Chondrocyte (in vitro differentiated cells): ENCODE measurements at regions not wholly inside any gene's neighbourhood (a gene's known extent, or its start where the extent isn't known, plus 50 kb on each side); places are given as distances from the start of the nearest gene placed in this dataset.

Experiments used
- DNase-seq: peaks from one replicate; pipeline ENCODE4 v3.0.0; 2021; ENCODE audit warnings: mixed read lengths, low spot score
- H3K27ac Mint-ChIP-seq: one replicate; pipeline ENCODE4 v1.8.0; 2021; ENCODE audit warnings: mild to moderate bottlenecking, moderate library complexity, mixed read lengths; ENCODE audit not compliant: unreplicated experiment
- H3K27me3 Mint-ChIP-seq: 2 replicates; pipeline ENCODE4 v1.8.0; 2021; ENCODE audit warnings: low read depth, mixed read lengths
- H3K36me3 Mint-ChIP-seq: 2 replicates; pipeline ENCODE4 v1.8.0; 2021; ENCODE audit warnings: low read depth, mixed read lengths
- H3K4me1 Mint-ChIP-seq: 2 replicates; pipeline ENCODE4 v1.8.0; 2021; ENCODE audit warnings: low read depth, mild to moderate bottlenecking, mixed read lengths
- H3K4me3 Mint-ChIP-seq: one replicate; pipeline ENCODE4 v1.8.0; 2021; ENCODE audit warnings: mild to moderate bottlenecking, moderate library complexity, mixed read lengths; ENCODE audit not compliant: unreplicated experiment
- H3K9me3 Mint-ChIP-seq: 2 replicates; pipeline ENCODE4 v1.8.0; 2021; ENCODE audit warnings: low read depth, mixed read lengths
- CTCF ChIP-seq: fragments of 200-600 bp; sonication (generic); IDR thresholded peaks from 2 replicates; pipeline ENCODE4 v1.5.0; 2021; ENCODE audit warnings: antibody characterized with exemption, mild to moderate bottlenecking, moderate library complexity

GRCh38 chr3:147312786-147313280, 93.5 kb downstream of the ZIC4 start:
- H3K27ac Mint-ChIP-seq: no peak overlapping the region
- H3K4me3 Mint-ChIP-seq: no peak overlapping the region
- no peak for DNase-seq
- no peaks in the 10 kb centered on the region for H3K36me3 Mint-ChIP-seq
- no peaks in the 10 kb centered on the region for H3K4me1 Mint-ChIP-seq
- TF ChIP-seq CTCF: no peak
- peaks cover 4% of the 10 kb centered on the region for H3K27me3 Mint-ChIP-seq
- no peaks in the 10 kb centered on the region for H3K9me3 Mint-ChIP-seq

- DNase-seq: no peak
- Mint-ChIP-seq H3K36me3 (no peaks in the 10 kb centered on the region), H3K4me1 (no peaks in the 10 kb centered on the region), H3K9me3 (no peaks in the 10 kb centered on the region), H3K27ac (no peak overlapping the region), H3K4me3 (no peak overlapping the region), H3K27me3 (peaks cover 4% of the 10 kb centered on the region)
- TF ChIP-seq CTCF: no peak
These were observed 94.6 kb downstream of the ZIC4 start for GRCh38 chr3:147311716-147312115.

DNA sequence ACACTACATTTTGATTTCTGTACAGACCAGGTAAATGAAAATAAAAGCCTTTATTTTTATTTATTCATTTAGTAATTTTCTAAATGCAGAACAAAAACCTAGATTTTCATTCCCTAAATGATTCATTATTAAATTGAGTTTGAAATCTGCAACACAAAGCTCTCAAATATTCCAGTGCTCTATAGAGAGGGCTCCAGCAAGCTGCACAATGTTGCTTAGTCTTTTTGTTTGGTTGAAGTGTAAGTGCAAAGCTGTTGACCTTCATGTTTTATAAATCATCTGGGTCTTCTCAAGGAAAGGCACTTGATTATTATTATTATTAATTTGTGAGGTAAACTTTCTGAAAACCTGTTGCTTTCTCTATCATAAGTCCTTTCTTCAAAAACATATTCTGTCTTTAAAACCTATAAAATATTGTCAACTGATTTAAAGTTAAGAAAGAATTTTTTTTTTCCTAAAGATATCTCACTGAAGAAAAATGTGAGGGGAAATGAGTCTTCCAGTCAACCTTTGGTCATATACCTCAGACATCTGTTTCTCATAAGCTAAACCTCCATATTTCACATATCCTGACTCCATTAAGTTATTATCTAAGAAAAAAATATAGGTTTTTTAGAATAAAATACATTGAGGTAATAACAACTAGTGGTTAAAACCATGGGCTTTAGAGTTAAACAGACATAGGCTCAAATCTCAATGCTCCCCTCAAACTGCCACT, 100.7 kb downstream of the ZIC4 start:
- Mint-ChIP-seq H3K4me1 (no peaks in the 10 kb centered on the region), H3K9me3 (no peaks in the 10 kb centered on the region), H3K36me3 (no peaks in the 10 kb centered on the region), H3K4me3 (no peak overlapping the region), H3K27me3 (no peaks in the 10 kb centered on the region), H3K27ac (no peak overlapping the region)
- no peak for DNase-seq
- TF ChIP-seq CTCF: no peak

GRCh38 chr3:147304756-147305155, 101.6 kb downstream of the ZIC4 start:
- no peak for DNase-seq
- H3K4me3 Mint-ChIP-seq: no peak overlapping the region

DNA sequence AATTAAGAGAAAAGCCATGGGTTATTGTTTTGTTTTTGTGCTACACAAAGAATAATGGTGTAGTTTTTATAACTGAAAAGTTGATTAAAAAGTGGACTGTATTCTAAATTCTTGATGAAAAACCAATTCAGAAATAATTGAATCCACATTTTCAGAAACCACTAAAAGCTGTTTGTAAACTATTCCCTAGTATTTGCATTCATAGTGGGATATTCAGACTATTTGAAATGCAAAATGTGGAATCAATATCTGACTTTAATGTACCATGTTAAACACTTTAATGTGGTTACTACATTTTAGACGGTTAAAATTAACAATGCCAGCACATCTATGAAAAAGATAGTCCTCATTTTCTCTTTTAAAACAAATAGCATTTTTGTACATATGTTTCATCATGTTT, 104.6 kb downstream of the ZIC4 start:
- no peaks in the 10 kb centered on the region for H3K9me3 Mint-ChIP-seq
- no peak overlapping the region for H3K27ac Mint-ChIP-seq
- H3K4me3 Mint-ChIP-seq: no peak overlapping the region

More at GRCh38 chr3:147304756-147305155, 101.6 kb downstream of the ZIC4 start:
- Mint-ChIP-seq H3K4me1 (no peaks in the 10 kb centered on the region), H3K9me3 (no peaks in the 10 kb centered on the region), H3K27ac (no peak overlapping the region), H3K27me3 (no peaks in the 10 kb centered on the region), H3K36me3 (no peaks in the 10 kb centered on the region)
- TF ChIP-seq CTCF: no peak

More for the DNA sequence above, 104.6 kb downstream of the ZIC4 start:
- DNase-seq: no peak
- TF ChIP-seq CTCF: no peak
- H3K27me3 Mint-ChIP-seq: no peaks in the 10 kb centered on the region
- H3K4me1 Mint-ChIP-seq: peaks cover 10% of the 10 kb centered on the region
- no peaks in the 10 kb centered on the region for H3K36me3 Mint-ChIP-seq
